ENCODE measurements at regions not wholly inside any gene's neighbourhood (a gene's known extent, or its start where the extent isn't known, plus 50 kb on each side); places are given as distances from the start of the nearest gene placed in this dataset.

DNA sequence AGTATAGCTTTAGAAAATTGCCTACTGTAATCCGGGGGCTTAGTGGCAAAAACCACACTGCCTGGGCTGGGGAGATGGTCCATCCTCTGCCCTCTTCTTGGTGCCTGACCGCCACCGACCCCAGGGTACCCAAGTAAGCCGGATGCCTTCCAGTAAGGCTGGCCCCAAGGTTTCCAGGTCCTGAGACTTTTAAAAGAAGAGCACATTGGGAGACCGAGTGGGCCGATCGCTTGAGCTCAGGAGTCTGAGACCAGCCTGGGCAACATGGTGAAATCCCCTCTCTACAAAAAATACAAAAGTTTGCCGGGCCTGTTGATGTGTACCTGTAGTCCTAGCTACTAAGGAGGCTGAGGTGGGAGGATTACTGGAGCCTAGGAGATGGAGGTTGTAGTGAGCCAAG is 406.7 kb upstream of the IRX4 start:
- TF ChIP-seq, protein P1, sequence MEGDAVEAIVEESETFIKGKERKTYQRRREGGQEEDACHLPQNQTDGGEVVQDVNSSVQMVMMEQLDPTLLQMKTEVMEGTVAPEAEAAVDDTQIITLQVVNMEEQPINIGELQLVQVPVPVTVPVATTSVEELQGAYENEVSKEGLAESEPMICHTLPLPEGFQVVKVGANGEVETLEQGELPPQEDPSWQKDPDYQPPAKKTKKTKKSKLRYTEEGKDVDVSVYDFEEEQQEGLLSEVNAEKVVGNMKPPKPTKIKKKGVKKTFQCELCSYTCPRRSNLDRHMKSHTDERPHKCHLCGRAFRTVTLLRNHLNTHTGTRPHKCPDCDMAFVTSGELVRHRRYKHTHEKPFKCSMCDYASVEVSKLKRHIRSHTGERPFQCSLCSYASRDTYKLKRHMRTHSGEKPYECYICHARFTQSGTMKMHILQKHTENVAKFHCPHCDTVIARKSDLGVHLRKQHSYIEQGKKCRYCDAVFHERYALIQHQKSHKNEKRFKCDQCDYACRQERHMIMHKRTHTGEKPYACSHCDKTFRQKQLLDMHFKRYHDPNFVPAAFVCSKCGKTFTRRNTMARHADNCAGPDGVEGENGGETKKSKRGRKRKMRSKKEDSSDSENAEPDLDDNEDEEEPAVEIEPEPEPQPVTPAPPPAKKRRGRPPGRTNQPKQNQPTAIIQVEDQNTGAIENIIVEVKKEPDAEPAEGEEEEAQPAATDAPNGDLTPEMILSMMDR (IDR thresholded peaks at IDR 0.05): no peak
- Histone ChIP-seq H3K27ac (no peak overlapping the region), H3K4me3 (no peak overlapping the region)
- DNase-seq (ENCODE audit: low spot score): no peak

DNA sequence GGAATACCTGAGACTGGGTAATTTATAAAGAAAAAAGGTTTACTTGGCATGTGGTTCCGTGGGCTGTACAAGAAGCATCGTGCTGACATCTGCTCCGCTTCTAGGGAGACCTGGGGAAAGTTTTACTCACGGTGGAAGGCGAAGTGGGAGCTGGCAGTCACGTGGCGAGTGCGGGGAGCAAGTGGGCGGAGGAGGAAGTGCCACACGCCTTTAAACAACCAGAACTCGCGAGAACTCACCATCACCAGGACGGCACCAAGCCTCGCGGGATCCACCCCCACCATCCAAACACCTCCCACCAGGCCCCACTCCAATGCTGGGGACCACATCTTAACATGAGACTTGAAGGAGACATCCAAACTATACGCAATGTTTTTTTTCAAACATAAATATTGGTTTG is 406.2 kb upstream of the IRX4 start:
- Histone ChIP-seq H3K27ac (no peak overlapping the region), H3K4me3 (no peak overlapping the region)
- DNase-seq (ENCODE audit: low spot score): no peak
- TF ChIP-seq, protein P1 (IDR thresholded peaks at IDR 0.05): no peak

DNA sequence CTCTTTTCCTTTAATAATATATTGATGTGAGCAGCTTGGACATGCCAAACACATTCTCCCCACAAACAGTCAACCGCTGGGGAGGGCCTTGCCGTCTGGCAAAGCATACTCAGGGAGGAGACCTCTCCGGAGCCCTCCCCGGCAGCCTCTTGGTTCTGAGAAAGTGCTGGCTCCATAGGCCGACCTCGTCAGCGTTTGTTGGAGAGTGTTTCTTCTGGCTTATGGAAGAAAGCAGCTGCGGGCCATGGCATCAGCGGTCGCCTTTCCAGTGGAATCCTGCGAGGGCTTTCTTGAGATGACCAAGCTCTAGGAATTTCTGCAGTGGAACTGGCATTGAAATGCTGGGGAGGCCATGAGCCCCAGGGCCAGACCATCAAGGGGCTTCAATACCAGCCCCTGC is 405.7 kb upstream of the IRX4 start:
- no peak overlapping the region for H3K4me3 ChIP-seq
- no peak overlapping the region for H3K27ac ChIP-seq
- TF ChIP-seq, protein P1 (IDR thresholded peaks at IDR 0.05): no peak
- DNase-seq (ENCODE audit: low spot score): no peak

DNA sequence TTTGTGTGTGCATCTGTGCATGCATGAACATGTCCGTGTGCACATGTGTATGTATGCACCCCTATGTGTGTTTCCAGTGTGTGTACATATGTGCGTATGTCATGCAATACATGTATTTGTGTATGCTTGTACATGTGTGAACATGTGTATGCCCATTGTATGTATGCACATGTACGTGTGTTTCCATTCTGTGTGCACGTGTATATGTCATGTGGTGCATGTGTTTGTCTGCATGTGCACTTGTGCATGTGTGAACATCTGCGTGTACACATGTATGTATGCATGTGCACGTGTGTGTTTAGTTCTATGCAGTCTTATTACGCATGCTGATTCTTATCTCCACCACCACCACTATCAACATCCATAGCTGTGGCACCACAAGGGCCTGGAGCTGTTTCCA is 403.5 kb upstream of the IRX4 start:
- H3K4me3 ChIP-seq: no peak overlapping the region

DNA sequence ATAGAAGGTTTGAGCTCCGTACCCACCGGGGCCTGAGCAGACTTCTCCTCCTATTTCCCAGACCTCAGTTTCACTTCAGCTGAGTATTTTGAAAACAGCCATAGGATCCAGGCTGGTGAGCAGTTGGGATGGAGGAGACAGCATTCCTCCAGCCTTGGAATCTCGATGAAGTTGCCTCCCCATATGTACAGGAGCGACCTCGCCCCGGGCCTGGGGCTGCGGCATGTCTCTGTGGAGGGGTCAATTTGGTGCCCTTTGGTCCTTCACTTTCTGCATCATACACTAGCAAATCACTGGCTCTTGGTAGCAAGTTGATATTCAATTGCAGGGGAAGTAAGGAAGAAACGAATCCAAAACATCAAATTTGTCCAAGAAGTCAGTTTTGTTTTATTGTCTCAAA is 402.0 kb upstream of the IRX4 start:
- H3K27ac ChIP-seq: no peak overlapping the region
- DNase-seq (ENCODE audit: low spot score): no peak
- no peak overlapping the region for H3K4me3 ChIP-seq

More for the DNA sequence above, 403.5 kb upstream of the IRX4 start:
- DNase-seq (ENCODE audit: low spot score): no peak
- TF ChIP-seq, protein P1 (IDR thresholded peaks at IDR 0.05): no peak
- H3K27ac ChIP-seq: no peak overlapping the region

DNA sequence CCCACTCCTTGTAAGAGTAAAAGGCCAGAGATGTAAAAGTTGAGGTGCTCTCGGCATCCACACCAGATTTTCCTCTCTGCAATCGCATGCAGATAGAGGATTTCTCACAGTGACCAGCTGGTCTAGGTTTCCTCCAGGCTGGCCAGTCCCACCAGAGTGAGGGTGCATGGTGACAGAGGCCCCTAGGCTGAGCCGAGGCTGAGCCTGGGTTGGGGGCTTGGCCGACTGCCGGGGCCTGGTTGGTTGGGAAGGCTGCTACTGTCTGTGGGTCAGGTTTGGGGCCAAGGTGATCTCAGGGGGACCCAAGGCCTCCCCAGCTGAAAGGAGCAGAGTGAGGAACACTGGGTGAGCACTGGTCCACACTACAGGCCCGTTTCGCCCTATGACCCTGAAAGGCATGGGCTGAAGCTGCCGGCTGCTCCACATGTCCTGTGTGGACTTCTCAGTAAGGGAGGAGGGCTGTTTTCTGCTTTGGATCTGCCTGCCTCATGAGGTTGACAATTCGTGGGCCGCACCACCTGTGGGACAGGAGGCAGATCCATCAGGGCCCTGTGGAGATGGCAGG is 400.8 kb upstream of the IRX4 start:
- TF ChIP-seq, protein P1 (IDR thresholded peaks at IDR 0.05): no peak
- H3K27ac ChIP-seq: no peak overlapping the region
- DNase-seq (ENCODE audit: low spot score): no peak
- H3K4me3 ChIP-seq: no peak overlapping the region

More for the DNA sequence above, 402.0 kb upstream of the IRX4 start:
- TF ChIP-seq, protein P1 (IDR thresholded peaks at IDR 0.05): no peak

DNA sequence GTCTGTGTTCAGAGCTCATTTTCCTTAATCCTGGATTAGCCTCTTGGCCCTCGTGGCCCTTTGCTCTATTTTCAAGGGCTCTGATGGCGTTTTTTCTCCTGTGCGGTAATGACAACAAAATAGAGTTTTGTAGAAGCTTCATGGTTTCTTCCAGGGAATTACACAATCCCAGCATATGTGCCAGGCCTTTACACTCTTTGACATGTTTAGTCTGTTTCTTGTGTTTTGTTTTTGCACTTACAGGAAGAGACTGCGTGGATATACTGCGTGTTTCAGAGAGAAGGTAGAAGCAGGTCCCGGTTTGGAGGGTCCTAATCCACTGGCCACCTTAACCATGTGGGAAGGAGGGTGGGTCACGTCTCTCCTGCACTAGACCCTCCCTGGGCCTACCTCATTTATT is 400.2 kb upstream of the IRX4 start:
- TF ChIP-seq, protein P1 (IDR thresholded peaks at IDR 0.05): no peak
- no peak for DNase-seq (ENCODE audit: low spot score)
- H3K4me3 ChIP-seq: no peak overlapping the region
- H3K27ac ChIP-seq: no peak overlapping the region
